Esophagus squamous epithelium (tissue), 5 donors: ENCODE measurements at regions not wholly inside any gene's neighbourhood (a gene's known extent, or its start where the extent isn't known, plus 50 kb on each side); places are given as distances from the start of the nearest gene placed in this dataset.

Experiments used
- DNase-seq: peaks from one replicate; lab custom pipeline; 2025; lab: John Stamatoyannopoulos, UW
- H3K27ac ChIP-seq, 4 donors: fragments of 200-600 bp; sonication (generic); one replicate each; pipeline ENCODE4 v1.5.1; 2016 to 2019; ENCODE audit warnings: mild to moderate bottlenecking in 1 of 4
- H3K27me3 ChIP-seq, 4 donors: fragments of 200-600 bp; sonication (generic); 1 replicate in 3 of 4; 2 replicates in 1 of 4; pipeline versions ENCODE4 v1.5.1 to v1.6.0; 2017 to 2021; ENCODE audit warnings: antibody characterized with exemption in 1 of 4
- H3K36me3 ChIP-seq, 3 donors: fragments of 200-600 bp; sonication (generic); one replicate each; pipeline ENCODE4 v1.5.1; 2016 to 2019
- H3K4me1 ChIP-seq, 3 donors: fragments of 200-600 bp; sonication (generic); one replicate each; pipeline ENCODE4 v1.5.1; 2017 to 2019
- H3K4me3 ChIP-seq, 4 donors: fragments of 200-600 bp; sonication (generic); 1 replicate in 3 of 4; 2 replicates in 1 of 4; pipeline ENCODE4 v1.5.1; 2016 to 2019; ENCODE audit warnings: mild to moderate bottlenecking in 2 of 4, moderate library complexity in 1 of 4
- H3K9me3 ChIP-seq, 3 donors: fragments of 200-600 bp; sonication (generic); one replicate each; pipeline ENCODE4 v1.5.1; 2016 to 2019
- POLR2A ChIP-seq, 4 donors: fragments of 450-650 bp; IDR thresholded peaks; one replicate each; pipeline ENCODE4 v1.6.1; 2017; ENCODE audit warnings: antibody characterized with exemption in 4 of 4, mild to moderate bottlenecking in 4 of 4, moderate library complexity in 3 of 4
- WGBS, 2 donors: methylation state at CpG; one replicate each; pipeline ENCODE4 v1.1.5; 2018; 5-methylcytosine and 5-hydroxymethylcytosine counted together
- intact Hi-C: fragments of 100-400 bp; cut with DNase I; formaldehyde crosslinking; loops from one replicate; pipeline ENCODE4 v1.15.0; 2022
- TF ChIP-seq, protein P1 (sequence below), 6 experiments: fragments of 450-650 bp in 4 of 6; fragments of 200-600 bp in 2 of 6; sonication (generic) in 2 of 6; IDR thresholded peaks; one replicate each; pipeline ENCODE4 v1.5.1; 2016 to 2019; ENCODE audit warnings: antibody characterized with exemption in 6 of 6, mild to moderate bottlenecking in 4 of 6, moderate library complexity in 4 of 6
- donor health status: DM: yes; HTN: yes; CAD: no.

- H3K4me3 ChIP-seq = no peak overlapping the region
- TF ChIP-seq, protein P1, sequence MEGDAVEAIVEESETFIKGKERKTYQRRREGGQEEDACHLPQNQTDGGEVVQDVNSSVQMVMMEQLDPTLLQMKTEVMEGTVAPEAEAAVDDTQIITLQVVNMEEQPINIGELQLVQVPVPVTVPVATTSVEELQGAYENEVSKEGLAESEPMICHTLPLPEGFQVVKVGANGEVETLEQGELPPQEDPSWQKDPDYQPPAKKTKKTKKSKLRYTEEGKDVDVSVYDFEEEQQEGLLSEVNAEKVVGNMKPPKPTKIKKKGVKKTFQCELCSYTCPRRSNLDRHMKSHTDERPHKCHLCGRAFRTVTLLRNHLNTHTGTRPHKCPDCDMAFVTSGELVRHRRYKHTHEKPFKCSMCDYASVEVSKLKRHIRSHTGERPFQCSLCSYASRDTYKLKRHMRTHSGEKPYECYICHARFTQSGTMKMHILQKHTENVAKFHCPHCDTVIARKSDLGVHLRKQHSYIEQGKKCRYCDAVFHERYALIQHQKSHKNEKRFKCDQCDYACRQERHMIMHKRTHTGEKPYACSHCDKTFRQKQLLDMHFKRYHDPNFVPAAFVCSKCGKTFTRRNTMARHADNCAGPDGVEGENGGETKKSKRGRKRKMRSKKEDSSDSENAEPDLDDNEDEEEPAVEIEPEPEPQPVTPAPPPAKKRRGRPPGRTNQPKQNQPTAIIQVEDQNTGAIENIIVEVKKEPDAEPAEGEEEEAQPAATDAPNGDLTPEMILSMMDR (IDR thresholded peaks at IDR 0.05) = peak in 5 of 6 experiments; percentile 12 to 70 (median 50)
- TF ChIP-seq POLR2A (IDR thresholded peaks at IDR 0.05) = no peak
- no peak for DNase-seq
- intact Hi-C loops = loop anchor here (10.0 kb wide), 1 partner anchor 820 kb away; no protein-coding TSS in a partner anchor
- H3K36me3 ChIP-seq = no peaks in the 10 kb centered on the region
- 12 to 20% methylated on average over 6 of the region's 6 CpGs for WGBS, 2 donors
- H3K27me3 ChIP-seq = no peaks in the 10 kb centered on the region
- no peak overlapping the region for H3K27ac ChIP-seq
- peaks cover 0 to 5% (median 0%) of the 10 kb centered on the region in 3 donors for H3K4me1 ChIP-seq
- H3K9me3 ChIP-seq = no peaks in the 10 kb centered on the region
Measured at GRCh38 chr18:60684843-60685513, 312.4 kb upstream of the MC4R start.

DNA sequence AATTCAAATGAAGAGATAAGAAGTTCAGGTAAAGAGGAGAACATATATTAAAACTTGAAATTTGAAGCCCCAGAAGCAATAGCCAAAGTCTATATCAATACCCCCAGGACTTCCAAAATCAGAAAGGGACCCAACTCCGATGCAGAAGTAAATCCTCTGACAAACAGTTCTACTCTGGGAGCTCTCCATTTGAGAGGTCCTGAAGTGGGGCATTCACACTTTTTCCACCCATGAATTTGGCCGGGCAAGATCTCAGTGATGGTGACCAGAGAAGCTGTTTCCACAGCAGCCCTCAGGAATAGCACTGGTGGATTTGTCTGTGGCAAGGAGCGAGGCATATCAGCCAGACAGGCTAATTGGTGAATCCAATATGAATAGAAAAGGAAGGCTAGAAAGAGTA lies 313.6 kb upstream of the MC4R start:
- peaks cover 0 to 5% (median 0%) of the 10 kb centered on the region in 3 donors for H3K4me1 ChIP-seq
- 55 to 72% methylated on average over 3 of the region's 3 CpGs for WGBS, 2 donors
- TF ChIP-seq, protein P1 (IDR thresholded peaks at IDR 0.05) = no peak
- no peak for TF ChIP-seq POLR2A (IDR thresholded peaks at IDR 0.05)
- no peaks in the 10 kb centered on the region for H3K9me3 ChIP-seq
- no peak for DNase-seq
- no peaks in the 10 kb centered on the region for H3K36me3 ChIP-seq
- H3K27ac ChIP-seq = no peak overlapping the region
- no peak overlapping the region for H3K4me3 ChIP-seq
- intact Hi-C loops = loop anchor here (10.0 kb wide), 1 partner anchor 819 kb away; no protein-coding TSS in a partner anchor
- H3K27me3 ChIP-seq = no peaks in the 10 kb centered on the region

DNA sequence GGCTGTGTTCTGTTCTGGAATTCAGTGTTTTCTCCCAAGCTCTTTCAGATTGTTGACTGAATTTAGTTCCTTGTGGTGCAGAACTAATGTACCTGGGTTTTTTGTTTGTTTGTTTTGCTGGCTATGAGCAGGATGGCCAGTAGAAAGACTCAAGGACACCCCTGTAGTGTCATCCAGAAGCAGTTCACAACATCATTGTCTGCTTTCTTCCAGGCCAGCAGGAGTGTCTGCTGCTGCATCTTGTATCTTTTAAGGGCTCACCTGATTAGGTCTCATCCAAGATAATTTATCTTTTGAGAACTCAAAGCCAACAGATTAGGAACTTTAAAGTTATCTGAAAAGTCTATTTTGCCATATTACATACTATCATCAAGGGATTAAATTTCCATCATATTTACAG lies 318.5 kb upstream of the MC4R start:
- Histone ChIP-seq H3K27ac (no peak overlapping the region), H3K9me3 (no peaks in the 10 kb centered on the region), H3K4me1 (no peaks in the 10 kb centered on the region), H3K4me3 (no peak overlapping the region), H3K36me3 (no peaks in the 10 kb centered on the region), H3K27me3 (no peaks in the 10 kb centered on the region)
- TF ChIP-seq, protein P1 (IDR thresholded peaks at IDR 0.05) = no peak
- no peak for TF ChIP-seq POLR2A (IDR thresholded peaks at IDR 0.05)
- DNase-seq = no peak
- intact Hi-C loops = no loop called here

DNA sequence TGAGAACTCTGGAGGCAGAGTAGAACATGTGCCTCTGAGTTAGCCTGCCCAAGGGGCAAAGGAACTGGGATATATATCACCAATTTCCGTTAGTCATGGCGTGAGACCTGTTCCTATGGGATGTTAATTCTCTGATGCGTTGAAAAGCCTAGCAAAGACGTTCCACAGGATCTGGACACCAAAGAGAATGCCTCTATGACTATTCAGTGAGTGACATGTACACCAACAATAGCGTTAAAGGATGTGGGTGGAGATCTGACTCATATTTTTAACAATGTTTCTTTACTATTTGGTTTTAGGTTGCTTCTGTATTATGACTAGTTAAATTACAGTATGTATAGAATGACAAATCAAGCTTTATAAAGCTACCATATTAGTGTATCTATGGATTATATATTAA lies 320.9 kb upstream of the MC4R start:
- 30 to 47% methylated on average over 5 of the region's 5 CpGs for WGBS, 2 donors
- no peak for DNase-seq
- Histone ChIP-seq H3K4me1 (no peaks in the 10 kb centered on the region), H3K36me3 (no peaks in the 10 kb centered on the region), H3K27ac (no peak overlapping the region), H3K9me3 (no peaks in the 10 kb centered on the region), H3K4me3 (no peak overlapping the region), H3K27me3 (no peaks in the 10 kb centered on the region)
- TF ChIP-seq, protein P1 (IDR thresholded peaks at IDR 0.05) = no peak
- no peak for TF ChIP-seq POLR2A (IDR thresholded peaks at IDR 0.05)
- intact Hi-C loops = no loop called here

GRCh38 chr18:60698901-60699300 lies 326.3 kb upstream of the MC4R start:
- no peaks in the 10 kb centered on the region for H3K27me3 ChIP-seq
- no peaks in the 10 kb centered on the region for H3K36me3 ChIP-seq
- no peaks in the 10 kb centered on the region for H3K9me3 ChIP-seq
- H3K4me3 ChIP-seq = no peak overlapping the region
- no peak for DNase-seq
- H3K4me1 ChIP-seq = no peaks in the 10 kb centered on the region
- 60 to 71% methylated on average over 3 of the region's 3 CpGs for WGBS, 2 donors
- no peak overlapping the region for H3K27ac ChIP-seq
- TF ChIP-seq, protein P1 (IDR thresholded peaks at IDR 0.05) = no peak
- TF ChIP-seq POLR2A (IDR thresholded peaks at IDR 0.05) = no peak
- intact Hi-C loops = no loop called here
